HG03103 (cell line): ENCODE measurements at regions not wholly inside any gene's neighbourhood (a gene's known extent, or its start where the extent isn't known, plus 50 kb on each side); places are given as distances from the start of the nearest gene placed in this dataset.
"Not testable (repeated sequence)": the region's sequence is repeated elsewhere in the genome, so short reads cannot be mapped to it uniquely, and the experiment has no call there.

ENCODE experiments used
- ATAC-seq: cut with Tn5 transposase; IDR thresholded peaks from one replicate; pipeline ENCODE4 v1.9.1; 2021; ENCODE audit warnings: low read depth; ENCODE audit not compliant: unreplicated experiment

GRCh38 chr13:48804821-48805601, 151.3 kb downstream of the CYSLTR2 start:
- no peak for ATAC-seq

- no peak for ATAC-seq
These were observed 152.8 kb downstream of the CYSLTR2 start for GRCh38 chr13:48806522-48806921.

- ATAC-seq = no peak
These were observed 155.0 kb downstream of the CYSLTR2 start for GRCh38 chr13:48808683-48809082.

GRCh38 chr13:48810013-48810412, 156.3 kb downstream of the CYSLTR2 start:
- no peak for ATAC-seq

- no peak for ATAC-seq
These were observed 159.8 kb downstream of the CYSLTR2 start for GRCh38 chr13:48813518-48813917.

GRCh38 chr13:48816700-48817099, 159.0 kb upstream of the FNDC3A start:
- ATAC-seq = no peak

- ATAC-seq = no peak
These were observed 158.4 kb upstream of the FNDC3A start for GRCh38 chr13:48817166-48817802.

- no peak for ATAC-seq
These were observed 157.0 kb upstream of the FNDC3A start for GRCh38 chr13:48818495-48819356.

GRCh38 chr13:48819376-48819775, 156.3 kb upstream of the FNDC3A start:
- no peak for ATAC-seq

- no peak for ATAC-seq
These were observed 155.8 kb upstream of the FNDC3A start for GRCh38 chr13:48819899-48820298.

- not testable (repeated sequence) for ATAC-seq
These were observed 152.2 kb upstream of the FNDC3A start for GRCh38 chr13:48823526-48823925.

GRCh38 chr13:48826039-48826438, 149.7 kb upstream of the FNDC3A start:
- ATAC-seq = no peak

- ATAC-seq = not testable (repeated sequence)
These were observed 148.7 kb upstream of the FNDC3A start for GRCh38 chr13:48826922-48827454.

GRCh38 chr13:48827709-48828108, 148.0 kb upstream of the FNDC3A start:
- no peak for ATAC-seq

GRCh38 chr13:48828962-48829411, 146.7 kb upstream of the FNDC3A start:
- ATAC-seq = no peak

- no peak for ATAC-seq
These were observed 146.2 kb upstream of the FNDC3A start for GRCh38 chr13:48829536-48829935.

GRCh38 chr13:48831248-48831647, 144.5 kb upstream of the FNDC3A start:
- no peak for ATAC-seq

- no peak for ATAC-seq
These were observed 142.3 kb upstream of the FNDC3A start for GRCh38 chr13:48833412-48833811.

- ATAC-seq = not testable (repeated sequence)
These were observed 140.4 kb upstream of the FNDC3A start for GRCh38 chr13:48835326-48835725.

GRCh38 chr13:48838193-48838973, 137.3 kb upstream of the FNDC3A start:
- no peak for ATAC-seq
